CD14-positive monocyte (primary cell): ENCODE measurements at regions not wholly inside any gene's neighbourhood (a gene's known extent, or its start where the extent isn't known, plus 50 kb on each side); places are given as distances from the start of the nearest gene placed in this dataset.

Experiments used
- DNase-seq, 3 donors: peaks; one replicate each; pipeline ENCODE4 v3.0.0-alpha.2; 2011 to 2022
- H2AFZ ChIP-seq: 2 replicates; pipeline ENCODE4 v1.6.0; 2012; ENCODE audit warnings: mild to moderate bottlenecking, low read depth, low read length, inconsistent platforms; ENCODE audit not compliant: insufficient read depth, poor library complexity, severe bottlenecking
- H3K27ac ChIP-seq, 2 donors: 1 replicate in 1 of 2; 2 replicates in 1 of 2; pipeline ENCODE4 v1.5.1; 2012 to 2013; ENCODE audit warnings: low read length in 2 of 2, control low read depth in 1 of 2, inconsistent platforms in 1 of 2, low read depth in 1 of 2, mild to moderate bottlenecking in 1 of 2
- H3K27me3 ChIP-seq, 2 donors: one replicate each; pipeline versions ENCODE4 v1.6.0 to v1.6.1; 2011 to 2013; ENCODE audit warnings: low read length in 2 of 2; ENCODE audit not compliant: control insufficient read depth in 2 of 2, insufficient read depth in 2 of 2
- H3K36me3 ChIP-seq, 2 donors: replicated peaks in 1 of 2; 1 replicate in 1 of 2; 2 replicates in 1 of 2; pipeline versions ENCODE4 v1.5.1 to v1.6.1; 2012 to 2013; ENCODE audit warnings: low read length in 2 of 2, control low read depth in 1 of 2, inconsistent platforms in 1 of 2, mild to moderate bottlenecking in 1 of 2; ENCODE audit not compliant: insufficient read depth in 2 of 2, control insufficient read depth in 1 of 2
- H3K4me1 ChIP-seq, 2 donors: 1 replicate in 1 of 2; 2 replicates in 1 of 2; pipeline versions ENCODE4 v1.5.1 to v1.6.1; 2012 to 2013; ENCODE audit warnings: low read length in 2 of 2, control low read depth in 1 of 2, inconsistent platforms in 1 of 2, mild to moderate bottlenecking in 1 of 2, moderate library complexity in 1 of 2; ENCODE audit not compliant: insufficient read depth in 2 of 2, control insufficient read depth in 1 of 2
- H3K4me2 ChIP-seq: replicated peaks from 2 replicates; pipeline ENCODE3; 2012; ENCODE audit warnings: low read length, moderate library complexity, mild to moderate bottlenecking; ENCODE audit not compliant: poor library complexity, severe bottlenecking; ENCODE audit errors: extremely low read depth
- H3K4me3 ChIP-seq, 3 experiments: fragments of 200-600 bp in 1 of 3; sonication (generic) in 1 of 3; replicated peaks in 1 of 3; 1 replicate in 2 of 3; 2 replicates in 1 of 3; pipeline ENCODE4 v1.5.1; 2011 to 2013; ENCODE audit warnings: low read length in 3 of 3, mild to moderate bottlenecking in 3 of 3, control low read depth in 2 of 3, low read depth in 2 of 3, inconsistent platforms in 1 of 3, moderate library complexity in 1 of 3
- H3K79me2 ChIP-seq: 2 replicates; pipeline ENCODE4 v1.6.0; 2012; ENCODE audit warnings: mild to moderate bottlenecking, control low read depth, inconsistent platforms, low read length, moderate library complexity; ENCODE audit not compliant: insufficient read depth
- H3K9ac ChIP-seq: 2 replicates; pipeline ENCODE4 v1.6.0; 2017; ENCODE audit warnings: low read length, mild to moderate bottlenecking; ENCODE audit not compliant: insufficient read depth, poor library complexity, severe bottlenecking
- H3K9me3 ChIP-seq, 2 donors: replicated peaks in 1 of 2; 1 replicate in 1 of 2; 2 replicates in 1 of 2; pipeline versions ENCODE4 v1.5.1 to v1.6.1; 2012 to 2013; ENCODE audit warnings: low read length in 2 of 2, control low read depth in 1 of 2; ENCODE audit not compliant: control insufficient read depth in 1 of 2, insufficient read depth in 1 of 2
- H4K20me1 ChIP-seq: 2 replicates; pipeline ENCODE4 v1.6.0; 2012; ENCODE audit warnings: mild to moderate bottlenecking, low read length, control low read depth, moderate library complexity; ENCODE audit not compliant: insufficient read depth
- H3K27ac Mint-ChIP-seq, 7 donors: one replicate each; pipeline ENCODE4 v1.8.0; 2020; ENCODE audit warnings: mild to moderate bottlenecking in 7 of 7, mixed read lengths in 7 of 7, moderate library complexity in 6 of 7, inconsistent platforms in 2 of 7
- H3K27me3 Mint-ChIP-seq, 3 donors: one replicate each; pipeline ENCODE4 v1.8.0; 2021 to 2022; ENCODE audit warnings: low read depth in 3 of 3, mild to moderate bottlenecking in 3 of 3, mixed read lengths in 3 of 3, moderate library complexity in 3 of 3, inconsistent platforms in 1 of 3
- H3K36me3 Mint-ChIP-seq, 2 donors: one replicate each; pipeline ENCODE4 v1.8.0; 2020; ENCODE audit warnings: mixed read lengths in 2 of 2, inconsistent platforms in 1 of 2, mild to moderate bottlenecking in 1 of 2
- H3K4me1 Mint-ChIP-seq: one replicate; pipeline ENCODE4 v1.8.0; 2020; ENCODE audit warnings: mild to moderate bottlenecking, mixed read lengths
- H3K4me3 Mint-ChIP-seq, 2 donors: one replicate each; pipeline ENCODE4 v1.8.0; 2020; ENCODE audit warnings: mild to moderate bottlenecking in 2 of 2, mixed read lengths in 2 of 2, moderate library complexity in 1 of 2
- H3K9me3 Mint-ChIP-seq, 7 donors: one replicate each; pipeline ENCODE4 v1.8.0; 2020 to 2022; ENCODE audit warnings: mixed read lengths in 7 of 7, mild to moderate bottlenecking in 6 of 7, moderate library complexity in 6 of 7, inconsistent platforms in 2 of 7
- WGBS: methylation state at CpG from one replicate; pipeline ENCODE4 v1.1.5; 2013; ENCODE audit warnings: missing lambda C conversion rate; ENCODE audit not compliant: insufficient coverage; 5-methylcytosine and 5-hydroxymethylcytosine counted together
- intact Hi-C, 2 donors: fragments of 100-400 bp; cut with micrococcal nuclease; formaldehyde crosslinking; loops; one replicate each; pipeline versions ENCODE4 v1.15.0 to v1.15.1; 2023
- TF ChIP-seq, protein P1 (sequence below): fragments of 200-600 bp; IDR thresholded peaks from one replicate; pipeline ENCODE4 v1.8.0; 2022; ENCODE audit warnings: antibody characterized with exemption, mild to moderate bottlenecking

DNA sequence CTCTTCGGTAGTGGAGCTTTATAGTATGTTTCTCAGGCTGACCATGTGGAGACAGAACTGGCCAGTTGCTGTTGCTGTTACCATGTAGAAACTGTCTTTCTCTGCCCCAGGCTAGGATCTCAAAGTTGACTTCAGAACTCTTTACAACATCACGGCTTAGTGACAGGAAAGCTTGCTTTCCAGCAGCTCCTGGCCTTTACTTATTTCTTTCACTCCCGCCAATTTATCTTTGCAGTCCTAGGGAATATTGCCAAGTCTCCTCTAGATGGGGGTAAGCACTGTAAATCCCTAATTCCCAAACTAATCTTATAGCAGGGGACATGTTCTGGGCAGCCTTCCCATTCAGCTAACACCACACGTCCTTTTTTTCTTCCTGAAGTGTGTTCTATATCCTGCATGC is 631.6 kb downstream of the SPRY1 start:
- DNase-seq: no peak
- H3K4me1 Mint-ChIP-seq: no peaks in the 10 kb centered on the region
- H3K27ac Mint-ChIP-seq: no peak overlapping the region
- Histone ChIP-seq H3K79me2 (no peaks in the 10 kb centered on the region), H2AFZ (no peak overlapping the region), H3K4me3 (no peak overlapping the region), H4K20me1 (no peaks in the 10 kb centered on the region), H3K4me2 (no peak overlapping the region), H3K4me1 (no peaks in the 10 kb centered on the region), H3K36me3 (no peaks in the 10 kb centered on the region), H3K27me3 (no peaks in the 10 kb centered on the region), H3K9me3 (peaks cover 0 to 2% of the 10 kb centered on the region in 2 donors), H3K9ac (no peak overlapping the region), H3K27ac (no peak overlapping the region)
- H3K36me3 Mint-ChIP-seq: no peaks in the 10 kb centered on the region
- WGBS: 92% methylated on average over 2 of the region's 4 CpGs
- intact Hi-C loops: no loop called here
- peaks cover 0 to 4% (median 0%) of the 10 kb centered on the region in 7 donors for H3K9me3 Mint-ChIP-seq
- TF ChIP-seq, protein P1, sequence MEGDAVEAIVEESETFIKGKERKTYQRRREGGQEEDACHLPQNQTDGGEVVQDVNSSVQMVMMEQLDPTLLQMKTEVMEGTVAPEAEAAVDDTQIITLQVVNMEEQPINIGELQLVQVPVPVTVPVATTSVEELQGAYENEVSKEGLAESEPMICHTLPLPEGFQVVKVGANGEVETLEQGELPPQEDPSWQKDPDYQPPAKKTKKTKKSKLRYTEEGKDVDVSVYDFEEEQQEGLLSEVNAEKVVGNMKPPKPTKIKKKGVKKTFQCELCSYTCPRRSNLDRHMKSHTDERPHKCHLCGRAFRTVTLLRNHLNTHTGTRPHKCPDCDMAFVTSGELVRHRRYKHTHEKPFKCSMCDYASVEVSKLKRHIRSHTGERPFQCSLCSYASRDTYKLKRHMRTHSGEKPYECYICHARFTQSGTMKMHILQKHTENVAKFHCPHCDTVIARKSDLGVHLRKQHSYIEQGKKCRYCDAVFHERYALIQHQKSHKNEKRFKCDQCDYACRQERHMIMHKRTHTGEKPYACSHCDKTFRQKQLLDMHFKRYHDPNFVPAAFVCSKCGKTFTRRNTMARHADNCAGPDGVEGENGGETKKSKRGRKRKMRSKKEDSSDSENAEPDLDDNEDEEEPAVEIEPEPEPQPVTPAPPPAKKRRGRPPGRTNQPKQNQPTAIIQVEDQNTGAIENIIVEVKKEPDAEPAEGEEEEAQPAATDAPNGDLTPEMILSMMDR: no peak
- no peaks in the 10 kb centered on the region for H3K27me3 Mint-ChIP-seq
- H3K4me3 Mint-ChIP-seq: no peak overlapping the region

DNA sequence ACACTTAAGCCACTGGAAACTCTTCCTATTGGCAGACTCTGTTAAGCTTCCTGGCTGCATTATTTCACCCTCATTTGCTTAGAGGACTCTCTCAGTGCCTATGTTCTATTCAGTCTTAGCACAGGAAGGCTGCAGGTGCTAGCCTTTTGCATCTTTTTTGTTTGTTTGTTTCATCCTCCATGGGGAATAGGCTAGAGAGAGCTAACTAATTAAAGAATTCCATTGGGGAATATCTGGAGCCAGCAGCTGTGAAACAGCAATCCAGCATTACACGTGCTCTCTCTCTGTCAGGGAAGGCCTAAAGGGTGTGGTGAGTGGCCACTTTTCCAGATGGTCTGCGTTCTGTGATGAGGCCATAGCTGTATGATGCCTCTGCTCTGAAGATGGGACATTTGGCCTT is 633.6 kb downstream of the SPRY1 start:
- no peaks in the 10 kb centered on the region for H3K36me3 Mint-ChIP-seq
- H3K4me2 ChIP-seq: no peak overlapping the region
- no peaks in the 10 kb centered on the region for H3K79me2 ChIP-seq
- TF ChIP-seq, protein P1: no peak
- no peaks in the 10 kb centered on the region for H3K36me3 ChIP-seq
- H3K4me3 ChIP-seq: no peak overlapping the region
- DNase-seq: no peak
- H3K27ac Mint-ChIP-seq: no peak overlapping the region
- H3K4me1 ChIP-seq: no peaks in the 10 kb centered on the region
- H3K27me3 ChIP-seq: no peaks in the 10 kb centered on the region
- no peaks in the 10 kb centered on the region for H4K20me1 ChIP-seq
- H3K9me3 Mint-ChIP-seq: peaks cover 0 to 2% (median 0%) of the 10 kb centered on the region in 7 donors
- H3K4me3 Mint-ChIP-seq: no peak overlapping the region
- no peaks in the 10 kb centered on the region for H3K27me3 Mint-ChIP-seq
- no peak overlapping the region for H2AFZ ChIP-seq
- 94% methylated on average over 2 of the region's 2 CpGs for WGBS
- peaks cover 0 to 2% of the 10 kb centered on the region in 2 donors for H3K9me3 ChIP-seq
- H3K4me1 Mint-ChIP-seq: no peaks in the 10 kb centered on the region
- intact Hi-C loops: no loop called here
- H3K9ac ChIP-seq: no peak overlapping the region
- H3K27ac ChIP-seq: no peak overlapping the region
